Gastrocnemius medialis (tissue), 4 donors: ENCODE measurements at regions not wholly inside any gene's neighbourhood (a gene's known extent, or its start where the extent isn't known, plus 50 kb on each side); places are given as distances from the start of the nearest gene placed in this dataset.
"Not testable (repeated sequence)": the region's sequence is repeated elsewhere in the genome, so short reads cannot be mapped to it uniquely, and the experiment has no call there.

ENCODE experiments used
- ATAC-seq, 2 donors: fragments of 150-250 bp; one replicate each; pipeline ENCODE4 v1.9.1; 2016
- DNase-seq, 2 donors: peaks; one replicate each; pipeline ENCODE4 v3.0.0-alpha.2; 2019
- H3K27ac ChIP-seq, 4 donors: fragments of 200-600 bp; sonication (generic); 1 replicate in 1 of 4; 2 replicates in 3 of 4; pipeline ENCODE4 v1.5.1; 2016 to 2018; ENCODE audit warnings: mild to moderate bottlenecking in 2 of 4, moderate library complexity in 1 of 4
- H3K27me3 ChIP-seq, 3 donors: fragments of 200-600 bp; sonication (generic) in 2 of 3; 1 replicate in 1 of 3; 2 replicates in 2 of 3; pipeline versions ENCODE4 v1.5.1 to v1.6.0; 2016 to 2019; ENCODE audit warnings: mild to moderate bottlenecking in 1 of 3, moderate library complexity in 1 of 3
- H3K36me3 ChIP-seq, 2 donors: fragments of 200-600 bp; sonication (generic) in 1 of 2; one replicate each; pipeline ENCODE4 v1.5.1; 2017 to 2018
- H3K4me1 ChIP-seq, 2 donors: fragments of 200-600 bp; sonication (generic) in 1 of 2; one replicate each; pipeline ENCODE4 v1.5.1; 2016 to 2017; ENCODE audit warnings: mild to moderate bottlenecking in 2 of 2
- H3K4me3 ChIP-seq, 4 donors: fragments of 200-600 bp; sonication (generic) in 3 of 4; 1 replicate in 1 of 4; 2 replicates in 3 of 4; pipeline ENCODE4 v1.5.1; 2016 to 2019; ENCODE audit warnings: mild to moderate bottlenecking in 2 of 4
- H3K9me3 ChIP-seq, 3 donors: fragments of 200-600 bp; sonication (generic) in 2 of 3; 1 replicate in 1 of 3; 2 replicates in 2 of 3; pipeline ENCODE4 v1.5.1; 2016 to 2019
- CTCF ChIP-seq, 5 experiments: fragments of 450-650 bp in 3 of 5; fragments of 200-600 bp in 2 of 5; sonication (generic) in 2 of 5; IDR thresholded peaks in 4 of 5; conservative IDR thresholded peaks in 1 of 5; 1 replicate in 4 of 5; 2 replicates in 1 of 5; pipeline ENCODE4 v1.5.1; 2016 to 2019; ENCODE audit warnings: antibody characterized with exemption in 5 of 5, mild to moderate bottlenecking in 3 of 5, moderate library complexity in 3 of 5
- POLR2A ChIP-seq, 2 donors: fragments of 450-650 bp; IDR thresholded peaks; one replicate each; pipeline ENCODE4 v1.6.1; 2017; ENCODE audit warnings: antibody characterized with exemption in 2 of 2, mild to moderate bottlenecking in 2 of 2, moderate library complexity in 2 of 2
- in situ Hi-C, 4 donors: fragments of 200-750 bp; cut with MboI; loops; one replicate each; pipeline versions ENCODE4 v1.15.0 to v1.8.0; 2017; ENCODE audit warnings: low sequenced_read_pairs in 4 of 4
- intact Hi-C: fragments of 100-400 bp; cut with DNase I; formaldehyde crosslinking; loops from one replicate; pipeline ENCODE4 v1.15.1; 2023; ENCODE audit warnings: low total_unique reads

- Histone ChIP-seq H3K36me3 (no peaks in the 10 kb centered on the region), H3K4me3 (no peak overlapping the region), H3K4me1 (no peaks in the 10 kb centered on the region), H3K27ac (no peak overlapping the region), H3K27me3 (no peaks in the 10 kb centered on the region), H3K9me3 (no peaks in the 10 kb centered on the region)
- intact Hi-C loops: no loop called here
- in situ Hi-C loops: no loop called here
- no peak for DNase-seq
- ATAC-seq: no peak
- TF ChIP-seq CTCF (IDR thresholded peaks at IDR 0.05 in 4 of 5, conservative IDR thresholded peaks at IDR 0.05 in 1 of 5) (no peak), POLR2A (IDR thresholded peaks at IDR 0.05) (no peak)
Observed at GRCh38 chr7:113548137-113548536, 370.7 kb downstream of the PPP1R3A start.

- no peaks in the 10 kb centered on the region for H3K4me1 ChIP-seq
- H3K4me3 ChIP-seq: no peak overlapping the region
- no peaks in the 10 kb centered on the region for H3K36me3 ChIP-seq
- H3K9me3 ChIP-seq: no peaks in the 10 kb centered on the region
- TF ChIP-seq CTCF (IDR thresholded peaks at IDR 0.05 in 4 of 5, conservative IDR thresholded peaks at IDR 0.05 in 1 of 5) (no peak), POLR2A (IDR thresholded peaks at IDR 0.05) (no peak)
- intact Hi-C loops (no loop called here), in situ Hi-C loops (no loop called here)
- ATAC-seq (no peak), DNase-seq (no peak)
- no peak overlapping the region for H3K27ac ChIP-seq
- H3K27me3 ChIP-seq: no peaks in the 10 kb centered on the region
Observed at GRCh38 chr7:113521468-113521867, 397.3 kb downstream of the PPP1R3A start.

GRCh38 chr7:113519472-113519871 lies 399.3 kb downstream of the PPP1R3A start:
- TF ChIP-seq POLR2A (IDR thresholded peaks at IDR 0.05) (no peak), CTCF (IDR thresholded peaks at IDR 0.05 in 4 of 5, conservative IDR thresholded peaks at IDR 0.05 in 1 of 5) (no peak)
- no peak for ATAC-seq
- no peak overlapping the region for H3K27ac ChIP-seq
- no peak for DNase-seq
- no peaks in the 10 kb centered on the region for H3K27me3 ChIP-seq
- intact Hi-C loops: no loop called here
- in situ Hi-C loops: no loop called here
- no peaks in the 10 kb centered on the region for H3K9me3 ChIP-seq
- H3K36me3 ChIP-seq: no peaks in the 10 kb centered on the region
- H3K4me1 ChIP-seq: no peaks in the 10 kb centered on the region
- H3K4me3 ChIP-seq: no peak overlapping the region

- H3K27ac ChIP-seq: peak overlapping the region; percentile 58 to 75 (median 63)
- no peaks in the 10 kb centered on the region for H3K36me3 ChIP-seq
- H3K27me3 ChIP-seq: no peaks in the 10 kb centered on the region
- no peak overlapping the region for H3K4me3 ChIP-seq
- peaks cover 14 to 18% of the 10 kb centered on the region in 2 donors for H3K4me1 ChIP-seq
- no peaks in the 10 kb centered on the region for H3K9me3 ChIP-seq
- peak in 1 of 2 donors; percentile 34 for ATAC-seq
- in situ Hi-C loops (no loop called here), intact Hi-C loops (no loop called here)
- DNase-seq: no peak
- no peak for TF ChIP-seq POLR2A (IDR thresholded peaks at IDR 0.05)
- TF ChIP-seq CTCF (IDR thresholded peaks at IDR 0.05 in 4 of 5, conservative IDR thresholded peaks at IDR 0.05 in 1 of 5): no peak
Observed at GRCh38 chr7:113504691-113505090, 386.3 kb upstream of the SMIM30 start.

GRCh38 chr7:113504142-113504541 lies 385.8 kb upstream of the SMIM30 start:
- H3K27ac ChIP-seq: peak overlapping the region; percentile 58 to 75 (median 63)
- intact Hi-C loops (no loop called here), in situ Hi-C loops (no loop called here)
- H3K4me1 ChIP-seq: peaks cover 14 to 18% of the 10 kb centered on the region in 2 donors
- DNase-seq (no peak), ATAC-seq (peak; percentile 95 to 97)
- H3K27me3 ChIP-seq: no peaks in the 10 kb centered on the region
- no peaks in the 10 kb centered on the region for H3K9me3 ChIP-seq
- no peak for TF ChIP-seq CTCF (IDR thresholded peaks at IDR 0.05 in 4 of 5, conservative IDR thresholded peaks at IDR 0.05 in 1 of 5)
- H3K36me3 ChIP-seq: no peaks in the 10 kb centered on the region
- peak overlapping the region in 2 of 4 donors; percentile 1 to 3 for H3K4me3 ChIP-seq

GRCh38 chr7:113496586-113496985 lies 378.2 kb upstream of the SMIM30 start:
- intact Hi-C loops, H3K4me1 ChIP-seq, H3K9me3 ChIP-seq, ATAC-seq, H3K36me3 ChIP-seq, H3K4me3 ChIP-seq, H3K27me3 ChIP-seq, H3K27ac ChIP-seq, DNase-seq, in situ Hi-C loops: not testable (repeated sequence)

GRCh38 chr7:113494797-113495566 lies 376.6 kb upstream of the SMIM30 start:
- H3K36me3 ChIP-seq, H3K4me3 ChIP-seq, intact Hi-C loops, H3K27ac ChIP-seq, in situ Hi-C loops, ATAC-seq, H3K4me1 ChIP-seq, DNase-seq, H3K9me3 ChIP-seq, H3K27me3 ChIP-seq: not testable (repeated sequence)
